ENCODE measurements at regions not wholly inside any gene's neighbourhood (a gene's known extent, or its start where the extent isn't known, plus 50 kb on each side); places are given as distances from the start of the nearest gene placed in this dataset.

GRCh38 chr5:13994621-13995253, 50.2 kb upstream of the DNAH5 start:
- H3K4me3 ChIP-seq (replicated peaks; ENCODE audit: insufficient read depth, low read length): no peak overlapping the region
- H3K27me3 ChIP-seq (ENCODE audit: insufficient read depth, poor library complexity, severe bottlenecking): no peaks in the 10 kb centered on the region
- DNase-seq (ENCODE audit: low read depth in 1 of 2, low spot score in 1 of 2): no peak
- no peak for TF ChIP-seq REST (IDR thresholded peaks at IDR 0.05; ENCODE audit: insufficient replicate concordance, low read depth)
- H3K27ac ChIP-seq (replicated peaks): no peak overlapping the region

Data from HL-60 (cell line).